ENCODE measurements at regions not wholly inside any gene's neighbourhood (a gene's known extent, or its start where the extent isn't known, plus 50 kb on each side); places are given as distances from the start of the nearest gene placed in this dataset.

DNA sequence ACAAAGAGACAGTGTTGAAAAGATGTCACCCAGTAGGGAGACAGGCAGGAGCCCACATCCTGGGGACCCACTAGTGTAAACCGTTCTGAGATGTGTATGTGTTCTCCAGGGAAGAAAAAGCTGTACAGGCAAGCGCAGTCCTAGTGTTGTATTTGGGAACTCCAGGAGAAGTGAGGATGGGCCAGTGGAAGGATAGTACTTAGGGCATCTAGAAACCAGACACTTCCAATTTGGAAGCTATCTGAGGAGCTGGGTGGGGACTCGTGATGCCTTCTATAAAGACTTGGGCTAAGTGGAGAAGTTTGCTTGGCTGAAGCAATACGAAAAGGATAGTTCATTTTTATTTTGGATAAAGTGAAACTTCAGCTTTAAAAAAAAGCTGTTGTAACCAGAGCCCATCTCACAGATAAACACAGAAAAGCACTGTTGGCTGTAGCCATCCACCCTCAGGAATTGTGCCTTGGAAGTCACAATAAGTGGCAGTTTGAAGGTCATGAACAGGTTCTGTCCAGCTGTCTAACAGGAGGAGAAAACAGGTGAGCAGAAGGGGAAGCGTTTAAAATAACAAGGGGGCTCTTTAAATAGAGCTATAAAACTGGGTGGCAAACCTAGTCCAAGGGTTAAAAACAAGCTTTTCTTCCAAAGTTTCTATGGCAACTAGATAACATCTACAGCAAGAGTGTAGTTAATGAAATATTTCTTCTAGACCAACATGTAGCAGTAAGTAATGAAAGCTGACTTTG is 108.0 kb upstream of the ARHGAP5 start:
- peaks cover 4% of the 10 kb centered on the region; the same call in 1 of the 2 replicates for H3K4me1 ChIP-seq
- TF ChIP-seq, protein P1, sequence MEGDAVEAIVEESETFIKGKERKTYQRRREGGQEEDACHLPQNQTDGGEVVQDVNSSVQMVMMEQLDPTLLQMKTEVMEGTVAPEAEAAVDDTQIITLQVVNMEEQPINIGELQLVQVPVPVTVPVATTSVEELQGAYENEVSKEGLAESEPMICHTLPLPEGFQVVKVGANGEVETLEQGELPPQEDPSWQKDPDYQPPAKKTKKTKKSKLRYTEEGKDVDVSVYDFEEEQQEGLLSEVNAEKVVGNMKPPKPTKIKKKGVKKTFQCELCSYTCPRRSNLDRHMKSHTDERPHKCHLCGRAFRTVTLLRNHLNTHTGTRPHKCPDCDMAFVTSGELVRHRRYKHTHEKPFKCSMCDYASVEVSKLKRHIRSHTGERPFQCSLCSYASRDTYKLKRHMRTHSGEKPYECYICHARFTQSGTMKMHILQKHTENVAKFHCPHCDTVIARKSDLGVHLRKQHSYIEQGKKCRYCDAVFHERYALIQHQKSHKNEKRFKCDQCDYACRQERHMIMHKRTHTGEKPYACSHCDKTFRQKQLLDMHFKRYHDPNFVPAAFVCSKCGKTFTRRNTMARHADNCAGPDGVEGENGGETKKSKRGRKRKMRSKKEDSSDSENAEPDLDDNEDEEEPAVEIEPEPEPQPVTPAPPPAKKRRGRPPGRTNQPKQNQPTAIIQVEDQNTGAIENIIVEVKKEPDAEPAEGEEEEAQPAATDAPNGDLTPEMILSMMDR (IDR thresholded peaks at IDR 0.05; ENCODE audit: low read depth, low read length), result 0 out of 2 replicates have a peak, but pooled peaks have one; percentile 13
- H3K27me3 ChIP-seq, result no peaks in the 10 kb centered on the region
- no peak overlapping the region for H3K4me3 ChIP-seq (ENCODE audit: low read depth, low read length)
- peak; percentile 14 for DNase-seq
- H3K9me3 ChIP-seq, result no peaks in the 10 kb centered on the region
- H3K36me3 ChIP-seq, result no peaks in the 10 kb centered on the region

DNA sequence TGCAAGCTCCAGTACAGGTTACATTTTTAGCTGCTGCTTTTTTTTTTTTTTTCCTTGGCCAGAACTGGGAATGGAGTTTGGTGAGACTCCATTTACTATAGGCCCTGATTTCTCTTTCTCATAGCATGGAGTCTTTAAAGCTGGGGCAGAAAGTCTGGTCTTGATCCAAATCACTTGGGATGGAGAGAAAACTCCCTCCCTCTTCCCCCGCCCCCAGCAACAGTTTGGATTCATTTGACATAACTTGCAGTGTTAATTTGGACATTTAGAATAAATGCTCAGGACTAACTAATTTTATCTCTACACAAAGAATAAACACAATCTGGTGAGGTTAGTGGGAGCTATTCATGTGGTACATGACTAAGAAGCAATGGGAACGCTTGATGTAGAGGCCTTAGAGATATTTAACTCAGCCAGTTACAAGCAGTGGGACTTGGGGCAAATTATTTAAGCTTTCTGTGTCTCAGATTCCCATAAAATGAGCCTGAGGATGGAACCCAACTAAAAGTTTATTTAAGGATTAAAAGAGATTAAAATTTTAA is 107.3 kb upstream of the ARHGAP5 start:
- TF ChIP-seq, protein P1 (IDR thresholded peaks at IDR 0.05; ENCODE audit: low read depth, low read length), result no peak
- Histone ChIP-seq H3K4me1 (peaks cover 4% of the 10 kb centered on the region; the same call in 1 of the 2 replicates), H3K9me3 (no peaks in the 10 kb centered on the region), H3K36me3 (no peaks in the 10 kb centered on the region), H3K4me3 (ENCODE audit: low read depth, low read length) (no peak overlapping the region), H3K27me3 (no peaks in the 10 kb centered on the region)
- DNase-seq, result no peak

DNA sequence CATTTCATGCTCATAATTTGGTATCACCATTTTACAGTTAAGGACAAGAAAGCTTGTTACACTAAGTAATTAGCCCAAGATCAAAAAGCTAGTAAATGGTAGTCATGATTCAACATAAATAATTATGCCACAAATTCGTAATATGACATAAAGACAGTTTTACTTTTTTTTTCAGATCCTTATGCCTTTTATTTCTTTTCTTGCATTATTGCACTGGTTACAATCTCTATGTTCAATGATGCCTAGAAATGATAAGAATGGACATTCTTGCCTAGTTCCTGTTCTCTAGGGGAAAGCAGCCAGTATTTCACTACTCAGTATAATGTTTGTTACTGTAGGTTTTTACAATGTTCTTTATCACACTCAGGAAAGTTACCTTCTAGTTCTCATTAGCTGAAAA is 106.4 kb upstream of the ARHGAP5 start:
- no peaks in the 10 kb centered on the region for H3K36me3 ChIP-seq
- no peak for DNase-seq
- no peak overlapping the region for H3K4me3 ChIP-seq (ENCODE audit: low read depth, low read length)
- no peaks in the 10 kb centered on the region for H3K27me3 ChIP-seq
- peaks cover 4% of the 10 kb centered on the region; the same call in 1 of the 2 replicates for H3K4me1 ChIP-seq
- TF ChIP-seq, protein P1 (IDR thresholded peaks at IDR 0.05; ENCODE audit: low read depth, low read length), result no peak
- H3K9me3 ChIP-seq, result no peaks in the 10 kb centered on the region

DNA sequence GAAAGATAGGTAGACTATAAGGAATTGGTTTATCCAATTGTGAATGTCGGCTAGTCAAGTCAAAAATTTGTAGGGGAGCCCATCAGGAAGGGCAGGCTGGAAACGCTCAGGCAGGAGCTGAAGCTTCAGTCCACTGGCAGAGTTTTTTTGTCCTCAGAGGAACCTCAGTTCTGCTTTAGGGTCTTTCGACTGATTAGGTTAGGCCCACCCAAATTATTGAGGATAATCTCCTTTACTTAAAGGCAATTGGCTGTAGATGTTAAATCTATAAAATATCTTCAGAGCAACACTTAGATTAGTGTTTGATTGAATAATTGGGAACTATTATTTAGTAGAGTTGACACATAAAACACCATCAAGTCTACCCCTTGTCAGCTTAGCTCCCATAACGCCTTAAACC is 105.5 kb upstream of the ARHGAP5 start:
- H3K27me3 ChIP-seq, result no peaks in the 10 kb centered on the region
- H3K36me3 ChIP-seq, result no peaks in the 10 kb centered on the region
- TF ChIP-seq, protein P1 (IDR thresholded peaks at IDR 0.05; ENCODE audit: low read depth, low read length), result no peak
- H3K4me1 ChIP-seq, result peaks cover 4% of the 10 kb centered on the region; the same call in 1 of the 2 replicates
- no peaks in the 10 kb centered on the region for H3K9me3 ChIP-seq
- H3K4me3 ChIP-seq (ENCODE audit: low read depth, low read length), result no peak overlapping the region
- DNase-seq, result no peak

DNA sequence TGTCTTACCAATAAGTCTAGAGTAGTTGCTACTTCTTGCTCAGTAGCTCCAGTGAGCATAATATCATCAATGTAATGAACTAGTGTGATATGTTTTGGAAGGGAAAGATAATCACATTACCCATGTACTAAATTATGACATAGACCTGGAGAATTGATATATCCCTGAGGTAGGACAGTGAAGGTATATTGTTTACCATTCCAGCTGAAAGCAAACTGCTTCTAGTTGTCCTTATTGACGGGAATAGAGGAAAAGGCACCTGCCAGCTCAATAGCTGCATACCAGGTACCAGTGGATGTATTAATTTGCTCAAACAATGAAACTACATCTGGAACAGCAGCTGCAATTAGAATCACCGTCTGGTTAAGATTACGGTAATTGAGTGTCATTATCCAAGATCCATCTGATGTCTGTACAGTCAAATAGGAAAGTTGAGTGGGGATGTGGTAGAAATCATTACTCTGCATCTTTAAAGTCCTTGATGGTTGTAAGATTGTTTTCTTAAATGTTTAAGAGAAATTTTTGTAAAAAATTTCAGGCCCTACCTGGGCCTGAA is 100.0 kb upstream of the ARHGAP5 start:
- Histone ChIP-seq H3K9me3 (no peaks in the 10 kb centered on the region), H3K4me1 (no peaks in the 10 kb centered on the region), H3K27me3 (no peaks in the 10 kb centered on the region), H3K4me3 (ENCODE audit: low read depth, low read length) (no peak overlapping the region), H3K36me3 (no peaks in the 10 kb centered on the region)
- DNase-seq, result no peak
- TF ChIP-seq, protein P1 (IDR thresholded peaks at IDR 0.05; ENCODE audit: low read depth, low read length), result no peak

DNA sequence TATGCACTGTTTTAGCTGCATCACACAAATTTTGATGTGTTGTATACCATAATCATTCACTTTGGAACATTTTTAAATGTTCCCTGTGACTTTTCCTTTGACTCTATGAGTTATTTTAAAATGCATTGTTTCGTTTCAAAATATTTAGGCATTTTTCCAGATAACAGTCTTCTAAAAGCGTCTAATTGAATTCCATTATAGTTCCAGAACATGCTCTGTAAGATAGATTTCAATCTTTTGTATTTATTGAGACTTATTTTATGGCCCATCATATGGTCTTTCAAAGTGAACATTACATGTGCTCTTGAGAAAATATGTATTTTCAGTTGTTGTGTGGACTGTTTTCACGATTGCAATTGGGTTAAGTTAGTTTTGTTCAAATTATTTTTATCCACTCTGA is 98.7 kb upstream of the ARHGAP5 start:
- Histone ChIP-seq H3K9me3 (no peaks in the 10 kb centered on the region), H3K36me3 (no peaks in the 10 kb centered on the region), H3K4me3 (ENCODE audit: low read depth, low read length) (no peak overlapping the region), H3K4me1 (no peaks in the 10 kb centered on the region), H3K27me3 (no peaks in the 10 kb centered on the region)
- DNase-seq, result no peak
- TF ChIP-seq, protein P1 (IDR thresholded peaks at IDR 0.05; ENCODE audit: low read depth, low read length), result no peak
